MM.1S (cell line): ENCODE measurements at regions not wholly inside any gene's neighbourhood (a gene's known extent, or its start where the extent isn't known, plus 50 kb on each side); places are given as distances from the start of the nearest gene placed in this dataset.
A peak's percentile ranks its signal among the peaks of the same experiment; 100 is the strongest.

Source experiments
- DNase-seq: peaks from one replicate; pipeline ENCODE4 v3.0.0-alpha.2; 2015
- H2AFZ ChIP-seq: fragments of 300-600 bp; sonication (generic); 2 replicates; pipeline ENCODE4 v1.6.0; 2016; ENCODE audit warnings: antibody characterized with exemption, low read length
- H3F3A ChIP-seq: fragments of 300-600 bp; sonication (generic); 2 replicates; pipeline ENCODE4 v1.6.1; 2016; ENCODE audit warnings: mild to moderate bottlenecking, antibody characterized with exemption, low read length, moderate library complexity, mixed read lengths; ENCODE audit not compliant: insufficient read depth
- H3K27ac ChIP-seq: fragments of 300-600 bp; sonication (generic); 2 replicates; pipeline ENCODE4 v1.5.1; 2016; ENCODE audit warnings: mild to moderate bottlenecking, low read length
- H3K27me3 ChIP-seq: fragments of 300-600 bp; sonication (generic); replicated peaks from 2 replicates; pipeline ENCODE4 v1.6.0; 2016; ENCODE audit warnings: low read length; ENCODE audit not compliant: insufficient read depth
- H3K36me3 ChIP-seq: fragments of 300-600 bp; sonication (generic); replicated peaks from 2 replicates; pipeline ENCODE4 v1.6.1; 2016; ENCODE audit warnings: mild to moderate bottlenecking, low read length, mixed read lengths; ENCODE audit not compliant: insufficient read depth
- H3K4me1 ChIP-seq: fragments of 300-600 bp; sonication (generic); 2 replicates; pipeline ENCODE4 v1.6.1; 2016; ENCODE audit warnings: low read length, mixed read lengths
- H3K4me2 ChIP-seq: fragments of 300-600 bp; sonication (generic); 2 replicates; pipeline ENCODE4 v1.6.0; 2016; ENCODE audit warnings: low read depth, low read length
- H3K4me3 ChIP-seq: fragments of 300-600 bp; sonication (generic); 2 replicates; pipeline ENCODE4 v1.5.1; 2016; ENCODE audit warnings: low read length, mixed read lengths
- H3K79me2 ChIP-seq: fragments of 300-600 bp; sonication (generic); 2 replicates; pipeline ENCODE4 v1.6.1; 2016; ENCODE audit warnings: mixed run types, low read length, mixed read lengths
- H3K9ac ChIP-seq: fragments of 300-600 bp; sonication (generic); 2 replicates; pipeline ENCODE4 v1.6.1; 2016; ENCODE audit warnings: low read length, mixed read lengths
- H3K9me2 ChIP-seq: fragments of 300-600 bp; sonication (generic); replicated peaks from 2 replicates; pipeline ENCODE4 v1.6.1; 2016; ENCODE audit warnings: mild to moderate bottlenecking, low read length, mixed read lengths; ENCODE audit not compliant: insufficient read depth
- H3K9me3 ChIP-seq: fragments of 300-600 bp; sonication (generic); replicated peaks from 2 replicates; pipeline ENCODE4 v1.6.1; 2016; ENCODE audit warnings: mild to moderate bottlenecking, low read length, mixed read lengths; ENCODE audit not compliant: insufficient read depth
- H4K20me1 ChIP-seq: fragments of 300-600 bp; sonication (generic); 2 replicates; pipeline ENCODE4 v1.6.1; 2016; ENCODE audit warnings: mild to moderate bottlenecking, low read length, moderate library complexity, mixed read lengths; ENCODE audit not compliant: insufficient read depth
- EZH2 ChIP-seq: fragments of 300-600 bp; sonication (generic); optimal IDR thresholded peaks from 2 replicates; pipeline ENCODE3; 2017; ENCODE audit warnings: low read depth, mild to moderate bottlenecking, antibody characterized with exemption, low read length, mixed read lengths
- EZH2phosphoT487 ChIP-seq: fragments of 300-600 bp; sonication (generic); IDR thresholded peaks from 2 replicates; pipeline ENCODE4 v1.6.1; 2018; ENCODE audit warnings: antibody characterized with exemption, low read length
- TF ChIP-seq, protein P1 (sequence below): fragments of 300-600 bp; sonication (generic); IDR thresholded peaks from 2 replicates; pipeline ENCODE4 v1.5.1; 2016; ENCODE audit warnings: antibody characterized with exemption, low read length, mixed read lengths

DNA sequence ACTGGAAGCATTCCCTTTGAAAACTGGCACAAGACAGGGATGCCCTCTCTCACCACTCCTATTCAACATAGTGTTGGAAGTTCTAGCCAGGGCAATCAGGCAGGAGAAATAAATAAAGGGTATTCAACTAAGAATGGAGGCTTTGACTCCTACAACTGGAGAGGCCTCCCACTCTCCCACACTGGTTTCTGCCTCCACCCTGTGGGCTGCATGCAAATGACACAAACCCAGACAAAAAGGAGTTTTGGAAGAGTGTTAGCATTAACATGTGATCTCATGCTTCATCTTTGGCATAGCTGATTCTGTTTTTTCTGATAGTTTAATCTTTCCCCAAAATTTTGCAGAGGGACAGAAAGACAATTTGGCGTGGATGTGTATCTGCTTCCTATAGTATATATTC is 80.8 kb upstream of the IQCM start:
- Histone ChIP-seq H3K27ac (no peak overlapping the region), H3F3A (no peaks in the 10 kb centered on the region), H3K9ac (no peak overlapping the region), H3K27me3 (no peaks in the 10 kb centered on the region), H3K79me2 (no peaks in the 10 kb centered on the region), H3K9me2 (no peaks in the 10 kb centered on the region), H3K4me2 (no peak overlapping the region), H2AFZ (no peak overlapping the region), H3K4me3 (no peak overlapping the region), H3K4me1 (no peaks in the 10 kb centered on the region), H3K9me3 (no peaks in the 10 kb centered on the region), H4K20me1 (no peaks in the 10 kb centered on the region), H3K36me3 (no peaks in the 10 kb centered on the region)
- no peak for DNase-seq
- TF ChIP-seq EZH2phosphoT487 (no peak), EZH2 (no peak)
- TF ChIP-seq, protein P1, sequence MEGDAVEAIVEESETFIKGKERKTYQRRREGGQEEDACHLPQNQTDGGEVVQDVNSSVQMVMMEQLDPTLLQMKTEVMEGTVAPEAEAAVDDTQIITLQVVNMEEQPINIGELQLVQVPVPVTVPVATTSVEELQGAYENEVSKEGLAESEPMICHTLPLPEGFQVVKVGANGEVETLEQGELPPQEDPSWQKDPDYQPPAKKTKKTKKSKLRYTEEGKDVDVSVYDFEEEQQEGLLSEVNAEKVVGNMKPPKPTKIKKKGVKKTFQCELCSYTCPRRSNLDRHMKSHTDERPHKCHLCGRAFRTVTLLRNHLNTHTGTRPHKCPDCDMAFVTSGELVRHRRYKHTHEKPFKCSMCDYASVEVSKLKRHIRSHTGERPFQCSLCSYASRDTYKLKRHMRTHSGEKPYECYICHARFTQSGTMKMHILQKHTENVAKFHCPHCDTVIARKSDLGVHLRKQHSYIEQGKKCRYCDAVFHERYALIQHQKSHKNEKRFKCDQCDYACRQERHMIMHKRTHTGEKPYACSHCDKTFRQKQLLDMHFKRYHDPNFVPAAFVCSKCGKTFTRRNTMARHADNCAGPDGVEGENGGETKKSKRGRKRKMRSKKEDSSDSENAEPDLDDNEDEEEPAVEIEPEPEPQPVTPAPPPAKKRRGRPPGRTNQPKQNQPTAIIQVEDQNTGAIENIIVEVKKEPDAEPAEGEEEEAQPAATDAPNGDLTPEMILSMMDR: peak; percentile 21

DNA sequence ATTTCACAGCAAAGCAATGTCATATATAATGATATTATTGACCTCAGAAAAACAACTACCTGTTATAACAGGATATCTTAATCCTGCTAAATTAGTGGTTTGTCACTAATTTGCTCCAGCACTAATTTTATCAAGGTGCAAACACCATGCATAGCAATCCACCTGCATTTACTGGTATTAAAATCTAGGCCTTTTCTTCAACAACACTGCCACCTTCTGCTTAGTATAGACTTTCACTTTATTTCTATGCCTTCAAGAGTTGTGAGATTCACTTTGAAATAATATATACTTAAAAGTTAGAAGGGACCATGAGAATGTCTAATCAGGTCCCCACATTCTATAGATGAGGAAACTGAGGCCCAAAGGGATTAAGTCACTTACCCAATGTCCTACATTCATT is 82.1 kb upstream of the IQCM start:
- peak; percentile 17 for DNase-seq
- Histone ChIP-seq H3K9ac (no peak overlapping the region), H3K27ac (no peak overlapping the region), H3K4me1 (no peaks in the 10 kb centered on the region), H3K4me2 (no peak overlapping the region), H3K36me3 (no peaks in the 10 kb centered on the region), H3K9me2 (no peaks in the 10 kb centered on the region), H3K9me3 (no peaks in the 10 kb centered on the region), H4K20me1 (no peaks in the 10 kb centered on the region), H3F3A (no peaks in the 10 kb centered on the region), H3K27me3 (no peaks in the 10 kb centered on the region), H3K79me2 (no peaks in the 10 kb centered on the region), H3K4me3 (no peak overlapping the region), H2AFZ (no peak overlapping the region)
- TF ChIP-seq, protein P1: peak; percentile 48
- TF ChIP-seq EZH2: no peak
- no peak for TF ChIP-seq EZH2phosphoT487

DNA sequence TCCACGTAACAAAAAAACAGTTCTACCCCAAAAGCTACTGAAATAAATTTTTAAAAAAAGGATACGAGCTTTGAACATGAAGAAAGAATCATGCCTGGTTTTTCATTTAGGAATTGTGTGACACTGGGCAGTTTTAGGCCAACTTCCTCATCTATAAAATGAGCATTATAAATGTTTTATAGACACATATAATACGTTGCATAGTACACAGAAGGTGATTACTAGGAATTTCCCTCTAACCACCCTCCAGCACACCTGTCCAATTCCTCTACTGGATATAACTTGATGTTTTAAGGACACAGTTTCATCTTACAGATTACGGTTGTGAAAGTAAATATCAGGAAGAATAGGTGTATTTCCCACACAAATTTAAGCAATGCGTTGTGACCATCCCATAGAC is 85.5 kb upstream of the IQCM start:
- H3F3A ChIP-seq: no peaks in the 10 kb centered on the region

More for the DNA sequence above, 85.5 kb upstream of the IQCM start:
- Histone ChIP-seq H3K4me2 (no peak overlapping the region), H3K9me3 (no peaks in the 10 kb centered on the region), H3K4me3 (no peak overlapping the region), H3K36me3 (no peaks in the 10 kb centered on the region), H3K9me2 (no peaks in the 10 kb centered on the region), H3K27me3 (no peaks in the 10 kb centered on the region), H3K27ac (no peak overlapping the region), H3K79me2 (no peaks in the 10 kb centered on the region), H2AFZ (no peak overlapping the region), H4K20me1 (no peaks in the 10 kb centered on the region), H3K9ac (no peak overlapping the region), H3K4me1 (no peaks in the 10 kb centered on the region)
- DNase-seq: no peak
- no peak for TF ChIP-seq EZH2
- TF ChIP-seq EZH2phosphoT487: no peak
- TF ChIP-seq, protein P1: no peak
